Adrenal gland (tissue), 9 donors: ENCODE measurements at regions not wholly inside any gene's neighbourhood (a gene's known extent, or its start where the extent isn't known, plus 50 kb on each side); places are given as distances from the start of the nearest gene placed in this dataset.

Source experiments
- DNase-seq, 7 donors: peaks; one replicate each; pipeline ENCODE4 v3.0.0-alpha.2; 2019 to 2020
- H3K27ac ChIP-seq, 5 donors: fragments of 200-600 bp; sonication (generic) in 4 of 5; 1 replicate in 3 of 5; 2 replicates in 2 of 5; pipeline versions ENCODE4 v1.5.1 to v1.8.0; 2016 to 2020; ENCODE audit warnings: mild to moderate bottlenecking in 1 of 5
- H3K27me3 ChIP-seq: fragments of 200-600 bp; 2 replicates; pipeline ENCODE4 v1.8.0; 2021
- H3K36me3 ChIP-seq, 2 donors: fragments of 200-600 bp; replicated peaks in 1 of 2; 1 replicate in 1 of 2; 2 replicates in 1 of 2; pipeline versions ENCODE4 v1.5.1 to v1.8.0; 2018 to 2022
- H3K4me1 ChIP-seq, 2 donors: fragments of 200-600 bp; replicated peaks in 1 of 2; 1 replicate in 1 of 2; 2 replicates in 1 of 2; pipeline versions ENCODE4 v1.5.1 to v1.8.0; 2018 to 2021
- H3K4me3 ChIP-seq, 4 donors: fragments of 200-600 bp; sonication (generic) in 3 of 4; one replicate each; pipeline ENCODE4 v1.5.1; 2016 to 2018
- H3K9me3 ChIP-seq, 3 donors: fragments of 200-600 bp; sonication (generic) in 1 of 3; replicated peaks in 1 of 3; 1 replicate in 2 of 3; 2 replicates in 1 of 3; pipeline versions ENCODE4 v1.5.1 to v1.8.0; 2016 to 2021
- CTCF ChIP-seq, 6 experiments: fragments of 450-650 bp in 4 of 6; fragments of 200-600 bp in 2 of 6; sonication (generic) in 1 of 6; IDR thresholded peaks; 1 replicate in 5 of 6; 2 replicates in 1 of 6; pipeline versions ENCODE4 v1.5.1 to v1.8.0; 2016 to 2021; ENCODE audit warnings: antibody characterized with exemption in 6 of 6, mild to moderate bottlenecking in 2 of 6, moderate library complexity in 1 of 6
- POLR2A ChIP-seq, 2 donors: fragments of 450-650 bp; IDR thresholded peaks; one replicate each; pipeline ENCODE4 v1.6.1; 2017; ENCODE audit warnings: antibody characterized with exemption in 2 of 2, mild to moderate bottlenecking in 2 of 2, moderate library complexity in 1 of 2
- WGBS, 4 donors: extraction: QIAGEN DNeasy Blood & Tissue Kit in 2 of 4; methylation state at CpG; one replicate each; pipeline versions ENCODE4 v1.1.5 to v1.1.7; 2013 to 2017; 5-methylcytosine and 5-hydroxymethylcytosine counted together
- intact Hi-C, 2 donors: fragments of 100-400 bp; cut with DNase I; formaldehyde crosslinking; loops; one replicate each; pipeline versions ENCODE4 v1.14.1 to v1.15.0; 2022 to 2023
- donor health status: healthy with polysubstance abuse.
- donor health status: Bipolar disorder and iron deficiency.
- donor health status: DM: yes; HTN: yes; CAD: no.
- donor health status: DM: no; HTN: no; CAD: no.
- donor health status: DM: no; HTN: no; CAD: no.

GRCh38 chr5:61809651-61810050 lies 477.6 kb downstream of the ZSWIM6 start:
- H3K4me3 ChIP-seq = no peak overlapping the region
- H3K9me3 ChIP-seq = no peaks in the 10 kb centered on the region
- no peaks in the 10 kb centered on the region for H3K27me3 ChIP-seq
- H3K36me3 ChIP-seq = no peaks in the 10 kb centered on the region
- TF ChIP-seq CTCF (IDR thresholded peaks at IDR 0.05) (no peak), POLR2A (IDR thresholded peaks at IDR 0.05) (no peak)
- no peaks in the 10 kb centered on the region for H3K4me1 ChIP-seq
- no peak for DNase-seq
- H3K27ac ChIP-seq = no peak overlapping the region
- WGBS, 4 donors = 88 to 95% (median 92%) methylated on average over 4 of the region's 4 CpGs
- intact Hi-C loops = loop anchor here in 1 of 2 donors (10.0 kb wide), 1 partner anchor 135 kb away; no protein-coding TSS in a partner anchor

GRCh38 chr5:61811052-61811451 lies 479.0 kb downstream of the ZSWIM6 start:
- WGBS, 4 donors = 57 to 66% (median 65%) methylated on average over 1 of the region's 1 CpG
- H3K4me1 ChIP-seq = no peaks in the 10 kb centered on the region

GRCh38 chr5:61813361-61813760 lies 481.3 kb downstream of the ZSWIM6 start:
- H3K27me3 ChIP-seq = no peaks in the 10 kb centered on the region
- peaks cover 0 to 16% of the 10 kb centered on the region in 2 donors for H3K4me1 ChIP-seq
- intact Hi-C loops = loop anchor here in 1 of 2 donors (10.0 kb wide), 1 partner anchor 139 kb away; no protein-coding TSS in a partner anchor
- 81 to 94% (median 87%) methylated on average over 1 of the region's 1 CpG for WGBS, 4 donors
- no peaks in the 10 kb centered on the region for H3K9me3 ChIP-seq
- no peaks in the 10 kb centered on the region for H3K36me3 ChIP-seq
- no peak overlapping the region for H3K27ac ChIP-seq
- H3K4me3 ChIP-seq = no peak overlapping the region
- TF ChIP-seq CTCF (IDR thresholded peaks at IDR 0.05) = no peak
- TF ChIP-seq POLR2A (IDR thresholded peaks at IDR 0.05) = no peak
- DNase-seq = no peak

More at GRCh38 chr5:61811052-61811451, 479.0 kb downstream of the ZSWIM6 start:
- Histone ChIP-seq H3K9me3 (no peaks in the 10 kb centered on the region), H3K27me3 (no peaks in the 10 kb centered on the region), H3K36me3 (no peaks in the 10 kb centered on the region), H3K4me3 (no peak overlapping the region), H3K27ac (no peak overlapping the region)
- DNase-seq = no peak
- intact Hi-C loops = loop anchor here in 1 of 2 donors (10.0 kb wide), 1 partner anchor 136 kb away; no protein-coding TSS in a partner anchor
- no peak for TF ChIP-seq POLR2A (IDR thresholded peaks at IDR 0.05)
- TF ChIP-seq CTCF (IDR thresholded peaks at IDR 0.05) = no peak

- H3K9me3 ChIP-seq = no peaks in the 10 kb centered on the region
- peaks cover 0 to 16% of the 10 kb centered on the region in 2 donors for H3K4me1 ChIP-seq
- DNase-seq = no peak
- intact Hi-C loops = loop anchor here in 1 of 2 donors (10.0 kb wide), 1 partner anchor 141 kb away; no protein-coding TSS in a partner anchor
- H3K36me3 ChIP-seq = no peaks in the 10 kb centered on the region
- TF ChIP-seq CTCF (IDR thresholded peaks at IDR 0.05) (no peak), POLR2A (IDR thresholded peaks at IDR 0.05) (no peak)
- H3K27me3 ChIP-seq = no peaks in the 10 kb centered on the region
- H3K27ac ChIP-seq = no peak overlapping the region
- no peak overlapping the region for H3K4me3 ChIP-seq
- 95 to 100% (median 98%) methylated on average over 1 of the region's 1 CpG for WGBS, 4 donors
Measured at GRCh38 chr5:61815339-61815738, 483.3 kb downstream of the ZSWIM6 start.
